Activated CD8-positive, alpha-beta T cell treated with anti-CD3 and anti-CD28 coated beads, Interleukin-2, amount 10 ng/mL, durations not matched to agents 7 days and 5 days (primary cell): ENCODE measurements at regions not wholly inside any gene's neighbourhood (a gene's known extent, or its start where the extent isn't known, plus 50 kb on each side); places are given as distances from the start of the nearest gene placed in this dataset.

Experiments used
- ATAC-seq: fragments of 150-1000 bp; cut with Tn5 transposase; one replicate; pipeline ENCODE4 v1.10.0; 2021; ENCODE audit warnings: moderate library complexity
- CTCF ChIA-PET: fragments of 350-600 bp; sonication (Branson Sonifier 250); formaldehyde crosslinking; loops from one replicate; lab custom pipeline; 2021; ENCODE audit warnings: antibody characterized with exemption; lab: Charles Lee
- POLR2A ChIA-PET: fragments of 350-600 bp; sonication (Branson Sonifier 250); formaldehyde crosslinking; loops from one replicate; lab custom pipeline; 2021; ENCODE audit warnings: antibody characterized with exemption; lab: Charles Lee
- DNase-seq: peaks from one replicate; pipeline ENCODE4 v3.0.0-alpha.2; 2020
- H3K27ac Mint-ChIP-seq: one replicate; pipeline ENCODE4 v1.8.0; 2021; ENCODE audit warnings: mild to moderate bottlenecking, mixed read lengths
- H3K27me3 Mint-ChIP-seq: one replicate; pipeline ENCODE4 v1.8.0; 2021; ENCODE audit warnings: low read depth, mixed read lengths
- H3K36me3 Mint-ChIP-seq: one replicate; pipeline ENCODE4 v1.8.0; 2021; ENCODE audit warnings: low read depth, mixed read lengths
- H3K4me1 Mint-ChIP-seq: one replicate; pipeline ENCODE4 v1.8.0; 2021; ENCODE audit warnings: low read depth, mixed read lengths
- H3K4me3 Mint-ChIP-seq: one replicate; pipeline ENCODE4 v1.8.0; 2021; ENCODE audit warnings: mild to moderate bottlenecking, mixed read lengths
- H3K9me3 Mint-ChIP-seq: one replicate; pipeline ENCODE4 v1.8.0; 2022; ENCODE audit warnings: mixed read lengths; ENCODE audit not compliant: insufficient read depth

- Mint-ChIP-seq H3K27me3 (peaks cover 13% of the 10 kb centered on the region), H3K36me3 (no peaks in the 10 kb centered on the region), H3K4me3 (no peak overlapping the region), H3K27ac (no peak overlapping the region), H3K9me3 (no peaks in the 10 kb centered on the region), H3K4me1 (peaks cover 32% of the 10 kb centered on the region)
- no peak for DNase-seq
- ChIA-PET POLR2A (no interaction called here), CTCF (interaction anchor here (0.7 to 2.1 kb wide), 3 partner anchors 8 to 234 kb away, joined by 3 to 8 read pairs (median 5); no protein-coding TSS in a partner anchor)
- no peak for ATAC-seq
Measured at GRCh38 chr5:79849486-79850315, 141.4 kb downstream of the MTX3 start.
